Urothelium cell line (cell line): ENCODE measurements at regions not wholly inside any gene's neighbourhood (a gene's known extent, or its start where the extent isn't known, plus 50 kb on each side); places are given as distances from the start of the nearest gene placed in this dataset.
"Not testable (repeated sequence)": the region's sequence is repeated elsewhere in the genome, so short reads cannot be mapped to it uniquely, and the experiment has no call there.

Source experiments
- DNase-seq: peaks from one replicate; pipeline ENCODE4 v3.0.0; 2011; ENCODE audit warnings: low spot score, mixed read lengths
- FAIRE-seq: peaks from 2 replicates; lab custom pipeline; 2011; peaks lifted over from hg19 to GRCh38; lab: Jason Lieb, UNC

- DNase-seq (peak; percentile 27), FAIRE-seq (no peak)
Observed at GRCh38 chr3:88385090-88385489, 235.3 kb downstream of the C3orf38 start.

- DNase-seq (no peak), FAIRE-seq (no peak)
Observed at GRCh38 chr3:88398581-88398980, 248.8 kb downstream of the C3orf38 start.

GRCh38 chr3:88403319-88403718 lies 253.6 kb downstream of the C3orf38 start:
- no peak for DNase-seq
- no peak for FAIRE-seq

- no peak for FAIRE-seq
Observed at GRCh38 chr3:88408097-88408496, 258.3 kb downstream of the C3orf38 start.

GRCh38 chr3:88408935-88409334 lies 259.2 kb downstream of the C3orf38 start:
- no peak for DNase-seq
- no peak for FAIRE-seq

More at GRCh38 chr3:88408097-88408496, 258.3 kb downstream of the C3orf38 start:
- DNase-seq: no peak

- FAIRE-seq (no peak), DNase-seq (no peak)
Observed at GRCh38 chr3:88410259-88410658, 260.5 kb downstream of the C3orf38 start.

- FAIRE-seq (no peak), DNase-seq (no peak)
Observed at GRCh38 chr3:88412346-88412745, 262.6 kb downstream of the C3orf38 start.

- FAIRE-seq (no peak), DNase-seq (no peak)
Observed at GRCh38 chr3:88416436-88416835, 266.7 kb downstream of the C3orf38 start.

GRCh38 chr3:88418219-88418618 lies 268.5 kb downstream of the C3orf38 start:
- FAIRE-seq (no peak), DNase-seq (no peak)

GRCh38 chr3:88433568-88433967 lies 283.8 kb downstream of the C3orf38 start:
- no peak for FAIRE-seq
- DNase-seq: no peak

- DNase-seq (no peak), FAIRE-seq (no peak)
Observed at GRCh38 chr3:88434001-88434400, 284.2 kb downstream of the C3orf38 start.

- DNase-seq: no peak
- no peak for FAIRE-seq
Observed at GRCh38 chr3:88440701-88441100, 290.9 kb downstream of the C3orf38 start.

GRCh38 chr3:88443066-88443465 lies 293.3 kb downstream of the C3orf38 start:
- DNase-seq: no peak
- FAIRE-seq: no peak

- no peak for FAIRE-seq
- no peak for DNase-seq
Observed at GRCh38 chr3:88444251-88444650, 294.5 kb downstream of the C3orf38 start.

- no peak for FAIRE-seq
- no peak for DNase-seq
Observed at GRCh38 chr3:88452228-88452627, 302.5 kb downstream of the C3orf38 start.

GRCh38 chr3:88460369-88460768 lies 310.6 kb downstream of the C3orf38 start:
- FAIRE-seq: no peak
- no peak for DNase-seq

GRCh38 chr3:88462230-88462629 lies 312.5 kb downstream of the C3orf38 start:
- no peak for DNase-seq
- FAIRE-seq: no peak

- no peak for FAIRE-seq
- no peak for DNase-seq
Observed at GRCh38 chr3:88467191-88467590, 317.4 kb downstream of the C3orf38 start.

GRCh38 chr3:88469216-88469615 lies 319.5 kb downstream of the C3orf38 start:
- DNase-seq: no peak
- FAIRE-seq: no peak

- FAIRE-seq (no peak), DNase-seq (no peak)
Observed at GRCh38 chr3:88478460-88478859, 328.7 kb downstream of the C3orf38 start.

- no peak for FAIRE-seq
- DNase-seq: peak; percentile 9
Observed at GRCh38 chr3:88480822-88481221, 331.1 kb downstream of the C3orf38 start.

GRCh38 chr3:88485001-88485400 lies 335.2 kb downstream of the C3orf38 start:
- DNase-seq (no peak), FAIRE-seq (no peak)

- not testable (repeated sequence) for DNase-seq, FAIRE-seq
Observed at GRCh38 chr3:88508818-88509217, 359.1 kb downstream of the C3orf38 start.

- DNase-seq: no peak
- FAIRE-seq: no peak
Observed at GRCh38 chr3:88509582-88509981, 359.8 kb downstream of the C3orf38 start.
